DMS153 treated with DMSO at 0.1 percent for 48 hours (cell line): ENCODE measurements at regions not wholly inside any gene's neighbourhood (a gene's known extent, or its start where the extent isn't known, plus 50 kb on each side); places are given as distances from the start of the nearest gene placed in this dataset.

Experiments
- DNase-seq: peaks from one replicate; lab custom pipeline; 2025; ENCODE audit not compliant: unreplicated experiment; lab: John Stamatoyannopoulos, UW

GRCh38 chr7:70846208-70846607 is 285.7 kb upstream of the GALNT17 start:
- DNase-seq, result no peak

- no peak for DNase-seq
These were observed 282.2 kb upstream of the GALNT17 start for GRCh38 chr7:70849580-70850235.

- DNase-seq, result no peak
These were observed 276.6 kb upstream of the GALNT17 start for GRCh38 chr7:70855373-70855772.

GRCh38 chr7:70856901-70857630 is 274.9 kb upstream of the GALNT17 start:
- DNase-seq, result peak; percentile 26

- no peak for DNase-seq
These were observed 274.0 kb upstream of the GALNT17 start for GRCh38 chr7:70857793-70858545.

- DNase-seq, result no peak
These were observed 264.4 kb upstream of the GALNT17 start for GRCh38 chr7:70867513-70867912.

- DNase-seq, result no peak
These were observed 261.6 kb upstream of the GALNT17 start for GRCh38 chr7:70870349-70870748.

- DNase-seq, result no peak
These were observed 259.8 kb upstream of the GALNT17 start for GRCh38 chr7:70872188-70872587.

GRCh38 chr7:70881167-70881847 is 250.6 kb upstream of the GALNT17 start:
- no peak for DNase-seq

GRCh38 chr7:70883750-70884439 is 248.0 kb upstream of the GALNT17 start:
- DNase-seq, result no peak

GRCh38 chr7:70884440-70884764 is 247.5 kb upstream of the GALNT17 start:
- no peak for DNase-seq

- DNase-seq, result no peak
These were observed 247.1 kb upstream of the GALNT17 start for GRCh38 chr7:70884809-70885208.

GRCh38 chr7:70886547-70886946 is 245.4 kb upstream of the GALNT17 start:
- no peak for DNase-seq

- no peak for DNase-seq
These were observed 244.8 kb upstream of the GALNT17 start for GRCh38 chr7:70887186-70887585.

- no peak for DNase-seq
These were observed 241.6 kb upstream of the GALNT17 start for GRCh38 chr7:70890147-70890969.

GRCh38 chr7:70893422-70893821 is 238.5 kb upstream of the GALNT17 start:
- DNase-seq, result no peak

GRCh38 chr7:70893971-70894715 is 237.8 kb upstream of the GALNT17 start:
- no peak for DNase-seq

- DNase-seq, result no peak
These were observed 237.1 kb upstream of the GALNT17 start for GRCh38 chr7:70894799-70895198.
